Activated CD4-positive, CD25-positive, alpha-beta regulatory T cell treated with anti-CD3 and anti-CD28 coated beads, Interleukin-2, amount 50 U/mL, for 24 hours (primary cell): ENCODE measurements at regions not wholly inside any gene's neighbourhood (a gene's known extent, or its start where the extent isn't known, plus 50 kb on each side); places are given as distances from the start of the nearest gene placed in this dataset.

Experiments used
- ATAC-seq, 2 donors: fragments of 150-1000 bp; cut with Tn5 transposase; one replicate each; pipeline ENCODE4 v1.10.0; 2021; ENCODE audit warnings: mild to moderate bottlenecking in 1 of 2, moderate library complexity in 1 of 2

GRCh38 chr5:3963652-3964051 is 368.0 kb downstream of the IRX1 start:
- no peak for ATAC-seq

- ATAC-seq = no peak
These were observed 384.5 kb downstream of the IRX1 start for GRCh38 chr5:3980156-3980555.

- no peak for ATAC-seq
These were observed 392.2 kb downstream of the IRX1 start for GRCh38 chr5:3987867-3988266.

- no peak for ATAC-seq
These were observed 398.3 kb downstream of the IRX1 start for GRCh38 chr5:3993856-3994473.

GRCh38 chr5:3994628-3995027 is 399.0 kb downstream of the IRX1 start:
- no peak for ATAC-seq

- no peak for ATAC-seq
These were observed 400.5 kb downstream of the IRX1 start for GRCh38 chr5:3995954-3996619.

- no peak for ATAC-seq
These were observed 401.2 kb downstream of the IRX1 start for GRCh38 chr5:3996707-3997336.

GRCh38 chr5:3997670-3998069 is 402.0 kb downstream of the IRX1 start:
- no peak for ATAC-seq

- ATAC-seq = no peak
These were observed 404.3 kb downstream of the IRX1 start for GRCh38 chr5:3999929-4000328.

GRCh38 chr5:4001004-4001403 is 405.4 kb downstream of the IRX1 start:
- no peak for ATAC-seq

- ATAC-seq = no peak
These were observed 406.3 kb downstream of the IRX1 start for GRCh38 chr5:4001758-4002533.

- ATAC-seq = no peak
These were observed 409.7 kb downstream of the IRX1 start for GRCh38 chr5:4005335-4005734.

- ATAC-seq = no peak
These were observed 411.4 kb downstream of the IRX1 start for GRCh38 chr5:4007001-4007400.

GRCh38 chr5:4011943-4012342 is 416.3 kb downstream of the IRX1 start:
- no peak for ATAC-seq

GRCh38 chr5:4013106-4013898 is 417.7 kb downstream of the IRX1 start:
- no peak for ATAC-seq

GRCh38 chr5:4015709-4016108 is 420.1 kb downstream of the IRX1 start:
- no peak for ATAC-seq

- no peak for ATAC-seq
These were observed 421.6 kb downstream of the IRX1 start for GRCh38 chr5:4017076-4017803.

- no peak for ATAC-seq
These were observed 422.4 kb downstream of the IRX1 start for GRCh38 chr5:4018007-4018406.

GRCh38 chr5:4019009-4019769 is 423.6 kb downstream of the IRX1 start:
- ATAC-seq = no peak

GRCh38 chr5:4019841-4020240 is 424.2 kb downstream of the IRX1 start:
- ATAC-seq = no peak

- no peak for ATAC-seq
These were observed 424.8 kb downstream of the IRX1 start for GRCh38 chr5:4020400-4020799.
